ENCODE measurements at regions not wholly inside any gene's neighbourhood (a gene's known extent, or its start where the extent isn't known, plus 50 kb on each side); places are given as distances from the start of the nearest gene placed in this dataset.
"Not testable (repeated sequence)": the region's sequence is repeated elsewhere in the genome, so short reads cannot be mapped to it uniquely, and the experiment has no call there.

- no peaks in the 10 kb centered on the region for H3K27me3 ChIP-seq
- DNase-seq, result no peak
- no peaks in the 10 kb centered on the region for H3K4me1 ChIP-seq
- no peak overlapping the region for H3K4me3 ChIP-seq
- H3K36me3 ChIP-seq, result no peaks in the 10 kb centered on the region
- H3K9me3 ChIP-seq, result no peaks in the 10 kb centered on the region
- TF ChIP-seq POLR2A (IDR thresholded peaks at IDR 0.05), result no peak
- H3K27ac ChIP-seq, result no peak overlapping the region
Measured at GRCh38 chr6:7008451-7008988, 99.2 kb upstream of the RREB1 start.

- no peak overlapping the region for H3K27ac ChIP-seq
- TF ChIP-seq POLR2A (IDR thresholded peaks at IDR 0.05), result no peak
- no peak for TF ChIP-seq CTCF (IDR thresholded peaks at IDR 0.05)
- no peaks in the 10 kb centered on the region for H3K27me3 ChIP-seq
- DNase-seq, result no peak
- no peaks in the 10 kb centered on the region for H3K4me1 ChIP-seq
- no peaks in the 10 kb centered on the region for H3K36me3 ChIP-seq
- H3K4me3 ChIP-seq, result no peak overlapping the region
- no peaks in the 10 kb centered on the region for H3K9me3 ChIP-seq
Measured at GRCh38 chr6:7016226-7016625, 91.5 kb upstream of the RREB1 start.

GRCh38 chr6:7021301-7021700 lies 86.5 kb upstream of the RREB1 start:
- H3K27me3 ChIP-seq, result no peaks in the 10 kb centered on the region
- H3K27ac ChIP-seq, result no peak overlapping the region
- no peak for TF ChIP-seq CTCF (IDR thresholded peaks at IDR 0.05)
- no peak for TF ChIP-seq POLR2A (IDR thresholded peaks at IDR 0.05)
- H3K36me3 ChIP-seq, result no peaks in the 10 kb centered on the region
- H3K4me1 ChIP-seq, result no peaks in the 10 kb centered on the region
- H3K9me3 ChIP-seq, result no peaks in the 10 kb centered on the region
- H3K4me3 ChIP-seq, result no peak overlapping the region
- DNase-seq, result no peak

- no peaks in the 10 kb centered on the region for H3K27me3 ChIP-seq
- no peaks in the 10 kb centered on the region for H3K36me3 ChIP-seq
- no peak for DNase-seq
- H3K27ac ChIP-seq, result no peak overlapping the region
- no peak for TF ChIP-seq CTCF (IDR thresholded peaks at IDR 0.05)
- H3K9me3 ChIP-seq, result no peaks in the 10 kb centered on the region
- H3K4me1 ChIP-seq, result no peaks in the 10 kb centered on the region
- H3K4me3 ChIP-seq, result no peak overlapping the region
Measured at GRCh38 chr6:7025861-7026260, 81.9 kb upstream of the RREB1 start.

GRCh38 chr6:7028963-7029362 lies 78.8 kb upstream of the RREB1 start:
- H3K27me3 ChIP-seq, H3K9me3 ChIP-seq, H3K27ac ChIP-seq, H3K4me1 ChIP-seq, DNase-seq, H3K4me3 ChIP-seq, H3K36me3 ChIP-seq: not testable (repeated sequence)

GRCh38 chr6:7030968-7031367 lies 76.8 kb upstream of the RREB1 start:
- DNase-seq, H3K4me3 ChIP-seq, H3K36me3 ChIP-seq, H3K27me3 ChIP-seq, H3K9me3 ChIP-seq, H3K27ac ChIP-seq, H3K4me1 ChIP-seq: not testable (repeated sequence)

GRCh38 chr6:7033202-7033601 lies 74.6 kb upstream of the RREB1 start:
- no peaks in the 10 kb centered on the region for H3K9me3 ChIP-seq
- DNase-seq, result no peak
- no peaks in the 10 kb centered on the region for H3K27me3 ChIP-seq
- no peaks in the 10 kb centered on the region for H3K36me3 ChIP-seq
- TF ChIP-seq POLR2A (IDR thresholded peaks at IDR 0.05), result no peak
- H3K4me1 ChIP-seq, result no peaks in the 10 kb centered on the region
- no peak overlapping the region for H3K27ac ChIP-seq
- no peak overlapping the region for H3K4me3 ChIP-seq

GRCh38 chr6:7034055-7034454 lies 73.7 kb upstream of the RREB1 start:
- H3K4me3 ChIP-seq, result no peak overlapping the region
- no peaks in the 10 kb centered on the region for H3K9me3 ChIP-seq
- no peak for TF ChIP-seq POLR2A (IDR thresholded peaks at IDR 0.05)
- no peak for TF ChIP-seq CTCF (IDR thresholded peaks at IDR 0.05)

More at GRCh38 chr6:7034055-7034454, 73.7 kb upstream of the RREB1 start:
- Histone ChIP-seq H3K4me1 (no peaks in the 10 kb centered on the region), H3K27ac (no peak overlapping the region), H3K36me3 (no peaks in the 10 kb centered on the region), H3K27me3 (no peaks in the 10 kb centered on the region)
- no peak for DNase-seq
